ENCODE measurements at regions not wholly inside any gene's neighbourhood (a gene's known extent, or its start where the extent isn't known, plus 50 kb on each side); places are given as distances from the start of the nearest gene placed in this dataset.

GRCh38 chr6:97632341-97632740, 349.3 kb upstream of the MMS22L start:
- in situ Hi-C loops (cut with MboI; ENCODE audit: low pct_unique_long_range_greater_than_20kb, low sequenced_read_pairs, unreplicated experiment): no loop called here
- DNase-seq (ENCODE audit: low spot score): no peak
- TF ChIP-seq CTCF (IDR thresholded peaks at IDR 0.05; ENCODE audit: extremely low read depth, insufficient read depth, missing control alignments): no peak

DNA sequence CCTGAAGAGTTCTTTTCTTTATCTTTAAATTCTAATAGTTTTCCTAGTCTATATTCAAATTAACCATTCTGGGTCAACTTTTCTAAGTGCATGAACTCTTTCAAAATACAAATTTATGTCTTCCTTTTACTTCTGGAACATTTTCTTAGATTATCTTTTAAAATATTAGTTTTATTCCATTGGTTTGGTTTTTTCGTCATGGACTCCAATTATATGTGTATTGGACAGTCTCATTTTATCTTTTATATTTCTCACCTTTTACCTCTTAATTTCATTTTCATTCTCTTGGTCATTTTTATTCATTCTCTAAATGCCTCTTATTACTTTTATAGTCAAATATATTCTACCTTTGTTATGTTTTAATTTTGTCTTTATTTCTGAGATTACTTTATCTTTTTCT, 356.7 kb upstream of the MMS22L start:
- DNase-seq (ENCODE audit: low spot score): no peak
- no peak for TF ChIP-seq CTCF (IDR thresholded peaks at IDR 0.05; ENCODE audit: extremely low read depth, insufficient read depth, missing control alignments)
- in situ Hi-C loops (cut with MboI; ENCODE audit: low pct_unique_long_range_greater_than_20kb, low sequenced_read_pairs, unreplicated experiment): no loop called here

DNA sequence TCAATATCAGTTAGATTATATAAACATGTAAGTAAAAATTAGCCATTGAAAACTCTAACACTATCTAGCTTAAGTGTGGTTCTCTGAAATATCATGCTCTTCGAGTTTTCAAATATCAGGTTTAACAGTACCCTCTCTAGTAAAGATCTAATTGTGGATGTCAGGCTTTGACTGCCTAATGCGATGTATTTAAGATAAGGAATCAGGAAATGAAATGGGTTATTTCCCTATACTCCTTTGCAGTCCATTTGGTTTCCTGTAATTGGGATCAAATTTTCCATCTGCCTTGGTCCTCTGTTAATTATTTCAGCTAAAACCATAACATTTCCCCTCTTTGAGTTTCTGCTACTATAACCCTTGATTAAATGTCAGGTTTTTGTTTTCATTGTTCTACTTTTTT, 361.3 kb upstream of the MMS22L start:
- TF ChIP-seq CTCF (IDR thresholded peaks at IDR 0.05; ENCODE audit: extremely low read depth, insufficient read depth, missing control alignments): no peak
- in situ Hi-C loops (cut with MboI; ENCODE audit: low pct_unique_long_range_greater_than_20kb, low sequenced_read_pairs, unreplicated experiment): no loop called here
- no peak for DNase-seq (ENCODE audit: low spot score)

- TF ChIP-seq CTCF (IDR thresholded peaks at IDR 0.05; ENCODE audit: extremely low read depth, insufficient read depth, missing control alignments): no peak
- DNase-seq (ENCODE audit: low spot score): no peak
- in situ Hi-C loops (cut with MboI; ENCODE audit: low pct_unique_long_range_greater_than_20kb, low sequenced_read_pairs, unreplicated experiment): no loop called here
Measured at GRCh38 chr6:97645757-97646156, 362.7 kb upstream of the MMS22L start.

DNA sequence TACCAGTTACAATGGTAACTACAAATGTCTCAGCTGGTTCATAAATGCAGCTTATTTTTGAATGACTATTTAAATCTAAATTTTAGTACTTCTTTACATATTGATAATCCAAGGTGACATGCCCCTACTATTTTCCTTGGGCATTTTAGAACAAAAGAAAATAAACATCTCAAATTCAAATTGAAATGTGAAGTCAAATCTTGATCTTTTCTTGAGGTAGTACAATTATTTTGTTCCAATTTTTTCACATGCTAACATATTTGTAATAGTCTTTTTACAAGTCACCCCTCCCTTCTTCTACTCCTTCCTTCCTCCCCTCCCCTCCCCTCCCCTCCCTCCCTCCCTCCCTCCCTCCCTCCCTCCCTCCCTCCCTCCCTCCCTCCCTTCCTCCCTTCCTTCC, 370.1 kb upstream of the MMS22L start:
- no peak for DNase-seq (ENCODE audit: low spot score)
- TF ChIP-seq CTCF (IDR thresholded peaks at IDR 0.05; ENCODE audit: extremely low read depth, insufficient read depth, missing control alignments): no peak
- in situ Hi-C loops (cut with MboI; ENCODE audit: low pct_unique_long_range_greater_than_20kb, low sequenced_read_pairs, unreplicated experiment): no loop called here

DNA sequence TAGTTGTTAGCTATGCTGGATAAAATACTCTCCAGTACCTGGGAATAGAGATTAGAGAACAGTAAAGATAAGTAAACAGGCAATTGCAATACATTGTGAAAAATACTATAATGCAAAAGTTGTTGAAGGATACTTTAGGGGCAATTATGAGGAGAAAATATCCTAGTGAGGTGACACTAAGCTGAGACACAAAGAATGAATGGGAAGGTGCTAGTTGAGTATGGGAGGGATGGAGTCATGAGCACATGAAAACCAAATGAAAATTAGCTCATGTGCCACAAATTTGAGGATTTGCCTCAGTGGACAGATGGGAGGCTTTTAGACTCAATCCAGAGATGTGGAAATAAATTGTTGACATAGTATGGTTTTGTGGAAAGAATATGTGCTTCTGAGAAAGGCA, 370.5 kb upstream of the MMS22L start:
- in situ Hi-C loops (cut with MboI; ENCODE audit: low pct_unique_long_range_greater_than_20kb, low sequenced_read_pairs, unreplicated experiment): no loop called here
- no peak for TF ChIP-seq CTCF (IDR thresholded peaks at IDR 0.05; ENCODE audit: extremely low read depth, insufficient read depth, missing control alignments)
- DNase-seq (ENCODE audit: low spot score): no peak

GRCh38 chr6:97654674-97655073, 371.7 kb upstream of the MMS22L start:
- TF ChIP-seq CTCF (IDR thresholded peaks at IDR 0.05; ENCODE audit: extremely low read depth, insufficient read depth, missing control alignments): no peak
- DNase-seq (ENCODE audit: low spot score): no peak
- in situ Hi-C loops (cut with MboI; ENCODE audit: low pct_unique_long_range_greater_than_20kb, low sequenced_read_pairs, unreplicated experiment): no loop called here

Measured in GM13977 (cell line).